H1 (cell line): ENCODE measurements at regions not wholly inside any gene's neighbourhood (a gene's known extent, or its start where the extent isn't known, plus 50 kb on each side); places are given as distances from the start of the nearest gene placed in this dataset.

Experiments
- CTCF ChIA-PET: fragments of 300-600 bp; sonication (Branson Sonifier 250); formaldehyde crosslinking; loops from one replicate; lab custom pipeline; 2021; ENCODE audit not compliant: partially characterized antibody; lab: Charles Lee
- POLR2A ChIA-PET: fragments of 300-600 bp; sonication (Branson Sonifier 250); formaldehyde crosslinking; loops from one replicate; lab custom pipeline; 2021; ENCODE audit warnings: inconsistent platforms; ENCODE audit not compliant: partially characterized antibody; lab: Charles Lee
- DNase-seq, 2 experiments: peaks; one replicate each; pipeline versions ENCODE4 v3.0.0 to v3.0.0-alpha.2; 2010 to 2022; ENCODE audit warnings: low spot score in 2 of 2, low read depth in 1 of 2, mixed read lengths in 1 of 2
- FAIRE-seq: peaks from 2 replicates; lab custom pipeline; 2011; peaks lifted over from hg19 to GRCh38; lab: Jason Lieb, UNC
- H2AFZ ChIP-seq: 2 replicates; pipeline ENCODE4 v1.8.1; 2012; ENCODE audit warnings: low read length, inconsistent platforms
- H2AK5ac ChIP-seq: 2 replicates; pipeline ENCODE4 v1.6.1; 2013; ENCODE audit warnings: low read depth, low read length
- H2BK120ac ChIP-seq: replicated peaks from 2 replicates; pipeline ENCODE3; 2013; ENCODE audit warnings: low read depth, low read length, inconsistent platforms
- H2BK12ac ChIP-seq: 2 replicates; pipeline ENCODE4 v1.6.1; 2013; ENCODE audit warnings: low read depth, low read length
- H2BK15ac ChIP-seq: 2 replicates; pipeline ENCODE4 v1.6.1; 2013; ENCODE audit warnings: low read length
- H2BK20ac ChIP-seq: 2 replicates; pipeline ENCODE4 v1.6.1; 2013; ENCODE audit warnings: low read length
- H2BK5ac ChIP-seq: 2 replicates; pipeline ENCODE4 v1.6.1; 2013; ENCODE audit warnings: low read depth, low read length
- H3K14ac ChIP-seq: 2 replicates; pipeline ENCODE4 v1.6.1; 2013; ENCODE audit warnings: inconsistent platforms; ENCODE audit not compliant: insufficient read length
- H3K18ac ChIP-seq: 2 replicates; pipeline ENCODE4 v1.6.1; 2013; ENCODE audit warnings: low read length; ENCODE audit errors: extremely low read depth
- H3K23ac ChIP-seq: 2 replicates; pipeline ENCODE4 v1.6.1; 2013; ENCODE audit warnings: inconsistent platforms; ENCODE audit not compliant: insufficient read length
- H3K23me2 ChIP-seq: 2 replicates; pipeline ENCODE4 v1.6.1; 2013; ENCODE audit warnings: low read depth, low read length
- H3K27ac ChIP-seq: 2 replicates; pipeline ENCODE4 v1.6.1; 2011; ENCODE audit warnings: low read depth, low read length, inconsistent platforms
- H3K27me3 ChIP-seq, 4 experiments: replicated peaks in 1 of 4; 1 replicate in 1 of 4; 2 replicates in 3 of 4; pipeline versions ENCODE4 v1.6.1 to v1.8.1; 2011 to 2013; ENCODE audit warnings: low read length in 3 of 4, mild to moderate bottlenecking in 3 of 4, inconsistent platforms in 2 of 4, mixed read lengths in 2 of 4, moderate library complexity in 1 of 4; ENCODE audit not compliant: control insufficient read depth in 3 of 4, insufficient read depth in 3 of 4; ENCODE audit errors: extremely low read depth in 1 of 4
- H3K36me3 ChIP-seq, 4 experiments: 2 replicates each; pipeline versions ENCODE4 v1.6.1 to v1.8.1; 2011 to 2013; ENCODE audit warnings: mild to moderate bottlenecking in 4 of 4, low read length in 3 of 4, moderate library complexity in 2 of 4, control low read depth in 1 of 4, inconsistent platforms in 1 of 4; ENCODE audit not compliant: insufficient read depth in 4 of 4, control insufficient read depth in 2 of 4
- H3K4ac ChIP-seq: replicated peaks from 2 replicates; pipeline ENCODE3; 2013; ENCODE audit warnings: low read length, low read depth, mixed read lengths, inconsistent platforms; ENCODE audit not compliant: insufficient read length
- H3K4me1 ChIP-seq, 4 experiments: replicated peaks in 1 of 4; 1 replicate in 1 of 4; 2 replicates in 3 of 4; pipeline versions ENCODE4 v1.6.1 to v1.8.1; 2011 to 2013; ENCODE audit warnings: low read length in 3 of 4, inconsistent platforms in 2 of 4, mixed read lengths in 1 of 4; ENCODE audit not compliant: insufficient read depth in 4 of 4, control insufficient read depth in 3 of 4
- H3K4me2 ChIP-seq, 2 experiments: 2 replicates each; pipeline versions ENCODE4 v1.6.1 to v1.8.1; 2011 to 2013; ENCODE audit warnings: low read depth in 2 of 2, low read length in 2 of 2, control low read depth in 1 of 2, inconsistent platforms in 1 of 2, mild to moderate bottlenecking in 1 of 2; ENCODE audit not compliant: insufficient read depth in 1 of 2
- H3K4me3 ChIP-seq, 4 experiments: fragments of 200-600, 300-600 bp in 1 of 4; sonication (generic), shearing (Covaris generic), sonication (Bioruptor Twin) in 1 of 4; 2 replicates each; pipeline versions ENCODE4 v1.5.1 to v1.8.1; 2011 to 2016; ENCODE audit warnings: low read length in 4 of 4, low read depth in 3 of 4, control low read depth in 2 of 4, inconsistent platforms in 2 of 4, mild to moderate bottlenecking in 2 of 4, mixed read lengths in 1 of 4, moderate library complexity in 1 of 4; ENCODE audit not compliant: insufficient read depth in 2 of 4; ENCODE audit errors: extremely low read depth in 1 of 4
- H3K56ac ChIP-seq: replicated peaks from 2 replicates; pipeline ENCODE3; 2013; ENCODE audit warnings: low read depth, mild to moderate bottlenecking, mixed read lengths, low read length, inconsistent platforms; ENCODE audit not compliant: insufficient read length
- H3K79me1 ChIP-seq: 2 replicates; pipeline ENCODE4 v1.6.1; 2013; ENCODE audit warnings: low read depth, low read length, control low read depth
- H3K79me2 ChIP-seq, 2 experiments: 2 replicates each; pipeline versions ENCODE4 v1.6.1 to v1.8.1; 2012 to 2013; ENCODE audit warnings: low read length in 2 of 2, mild to moderate bottlenecking in 2 of 2, inconsistent platforms in 1 of 2; ENCODE audit not compliant: insufficient read depth in 2 of 2, control insufficient read depth in 1 of 2
- H3K9ac ChIP-seq, 4 experiments: replicated peaks in 1 of 4; 1 replicate in 1 of 4; 2 replicates in 3 of 4; pipeline versions ENCODE4 v1.6.1 to v1.8.1; 2011 to 2013; ENCODE audit warnings: low read depth in 3 of 4, low read length in 3 of 4, control low read depth in 2 of 4, mild to moderate bottlenecking in 2 of 4, moderate library complexity in 2 of 4, inconsistent platforms in 1 of 4; ENCODE audit errors: extremely low read depth in 1 of 4
- H3K9me3 ChIP-seq, 2 experiments: 2 replicates each; pipeline versions ENCODE4 v1.6.1 to v1.8.1; 2012 to 2013; ENCODE audit warnings: mild to moderate bottlenecking in 2 of 2, moderate library complexity in 2 of 2, control low read depth in 1 of 2, inconsistent platforms in 1 of 2, low read depth in 1 of 2, low read length in 1 of 2, mixed read lengths in 1 of 2; ENCODE audit not compliant: insufficient read depth in 2 of 2
- H4K20me1 ChIP-seq, 2 experiments: replicated peaks in 1 of 2; 2 replicates each; pipeline versions ENCODE3 to v1.8.1; 2011 to 2013; ENCODE audit warnings: inconsistent platforms in 2 of 2, low read length in 2 of 2, mild to moderate bottlenecking in 1 of 2; ENCODE audit not compliant: insufficient read depth in 2 of 2, control insufficient read depth in 1 of 2
- H4K5ac ChIP-seq: 2 replicates; pipeline ENCODE4 v1.6.1; 2013; ENCODE audit warnings: low read length, low read depth, mixed read lengths, inconsistent platforms; ENCODE audit not compliant: insufficient read length
- H4K8ac ChIP-seq: 2 replicates; pipeline ENCODE4 v1.8.0; 2013; ENCODE audit warnings: mild to moderate bottlenecking, moderate library complexity, low read length, inconsistent platforms; ENCODE audit not compliant: insufficient read depth; ENCODE audit errors: extremely low read depth
- H4K91ac ChIP-seq: replicated peaks from 2 replicates; pipeline ENCODE3; 2013; ENCODE audit warnings: low read length, mixed read lengths, inconsistent platforms; ENCODE audit not compliant: insufficient read length
- HDAC2 ChIP-seq, 2 experiments: fragments of 300-600 bp in 1 of 2; sonication (generic) in 1 of 2; IDR thresholded peaks; 2 replicates each; pipeline ENCODE4 v1.6.1; 2011 to 2012; ENCODE audit warnings: low read depth in 2 of 2, low read length in 2 of 2, mild to moderate bottlenecking in 2 of 2, moderate library complexity in 2 of 2, borderline replicate concordance in 1 of 2, inconsistent platforms in 1 of 2
- KDM1A ChIP-seq: fragments of 200-600, 300-600 bp; sonication (generic); IDR thresholded peaks from 2 replicates; pipeline ENCODE4 v1.7.1; 2016; ENCODE audit warnings: mild to moderate bottlenecking, low read length, borderline replicate concordance
- KDM5A ChIP-seq: fragments of 200-600 bp; IDR thresholded peaks from 2 replicates; pipeline ENCODE4 v1.7.1; 2012; ENCODE audit warnings: mild to moderate bottlenecking, low read length, inconsistent platforms, mixed read lengths
- RNF2 ChIP-seq: fragments of 200-900, 300-1000 bp; sonication (generic); IDR thresholded peaks from 2 replicates; pipeline ENCODE4 v1.7.1; 2016; ENCODE audit warnings: borderline replicate concordance, low read depth, mild to moderate bottlenecking, antibody characterized with exemption, low read length; ENCODE audit not compliant: poor library complexity, severe bottlenecking; ENCODE audit errors: missing control alignments
- SUZ12 ChIP-seq: fragments of 200-600 bp; sonication (generic); IDR thresholded peaks from 2 replicates; pipeline ENCODE4 v1.6.1; 2012; ENCODE audit warnings: mild to moderate bottlenecking, inconsistent platforms, low read length, moderate library complexity, mixed read lengths
- TAF1 ChIP-seq: IDR thresholded peaks from 2 replicates; pipeline ENCODE4 v1.6.1; 2011; ENCODE audit warnings: mild to moderate bottlenecking, low read depth, low read length
- TBP ChIP-seq: IDR thresholded peaks from 2 replicates; pipeline ENCODE4 v1.6.1; 2011; ENCODE audit warnings: low read depth, low read length, improper control_type of control experiment
- WGBS, 2 experiments: shearing (Covaris generic) in 1 of 2; methylation state at CpG; one replicate each; pipeline versions ENCODE4 v1.1.6 to v1.1.7; 2013 to 2015; ENCODE audit warnings: low lambda C conversion rate in 2 of 2, mixed read lengths in 2 of 2, inconsistent platforms in 1 of 2, low coverage in 1 of 2, missing lambda C conversion rate in 1 of 2; ENCODE audit not compliant: insufficient replicate concordance in 2 of 2, insufficient coverage in 1 of 2, insufficient read length in 1 of 2; ENCODE audit errors: extremely low coverage in 1 of 2, missing lambda C conversion rate in 1 of 2; 5-methylcytosine and 5-hydroxymethylcytosine counted together

- H2BK5ac ChIP-seq: no peak overlapping the region
- 78% methylated on average over 1 of the region's 1 CpG; no CpG with 5 or more reads in 1 of the 2 experiments for WGBS, 2 experiments
- no peak overlapping the region for H4K5ac ChIP-seq
- no peak overlapping the region for H2BK12ac ChIP-seq
- no peak overlapping the region for H3K4ac ChIP-seq
- H3K79me2 ChIP-seq: no peaks in the 10 kb centered on the region
- no peak overlapping the region for H3K27ac ChIP-seq
- H3K36me3 ChIP-seq: no peaks in the 10 kb centered on the region
- H3K23ac ChIP-seq: no peak overlapping the region
- H3K79me1 ChIP-seq: no peaks in the 10 kb centered on the region
- H2AFZ ChIP-seq: no peak overlapping the region
- no peak overlapping the region for H2BK120ac ChIP-seq
- no peak overlapping the region for H3K14ac ChIP-seq
- H3K9me3 ChIP-seq: peaks cover 11 to 17% of the 10 kb centered on the region in 2 experiments; a peak in 3 of 4 replicates
- H4K8ac ChIP-seq: no peak overlapping the region
- no peak overlapping the region for H3K4me3 ChIP-seq
- ChIA-PET CTCF (interaction anchor here (1.0 kb wide), 1 partner anchor 101 kb away, joined by 6 read pairs; no protein-coding TSS in a partner anchor), POLR2A (no interaction called here)
- TF ChIP-seq KDM1A (no peak), SUZ12 (no peak), TAF1 (no peak), HDAC2 (IDR thresholded peaks at IDR 0.05; ENCODE audit: borderline replicate concordance in 1 of 2, low read depth in 2 of 2, low read length in 2 of 2) (no peak), KDM5A (no peak), TBP (no peak), RNF2 (no peak)
- H2BK15ac ChIP-seq: no peak overlapping the region
- H2AK5ac ChIP-seq: no peak overlapping the region
- H4K91ac ChIP-seq: no peak overlapping the region
- H3K18ac ChIP-seq: no peak overlapping the region
- no peaks in the 10 kb centered on the region for H4K20me1 ChIP-seq
- no peaks in the 10 kb centered on the region for H3K27me3 ChIP-seq
- H3K9ac ChIP-seq: no peak overlapping the region
- H2BK20ac ChIP-seq: no peak overlapping the region
- H3K4me2 ChIP-seq: no peak overlapping the region
- H3K23me2 ChIP-seq: no peaks in the 10 kb centered on the region
- FAIRE-seq (no peak), DNase-seq (no peak)
- H3K56ac ChIP-seq: no peak overlapping the region
- no peaks in the 10 kb centered on the region for H3K4me1 ChIP-seq
Measured at GRCh38 chr5:113713051-113713450, 199.6 kb downstream of the YTHDC2 start.
